Dedifferentiated amniotic fluid mesenchymal stem cell (primary cell): ENCODE measurements at regions not wholly inside any gene's neighbourhood (a gene's known extent, or its start where the extent isn't known, plus 50 kb on each side); places are given as distances from the start of the nearest gene placed in this dataset.

Experiments used
- DNase-seq: peaks from one replicate; pipeline ENCODE4 v3.0.0-alpha.2; 2016; ENCODE audit errors: extremely low spot score

GRCh38 chr6:157756708-157757429, 66.2 kb upstream of the SNX9 start:
- peak; percentile 91 for DNase-seq

GRCh38 chr6:157757430-157758403, 65.3 kb upstream of the SNX9 start:
- no peak for DNase-seq

- DNase-seq = no peak
Observed at GRCh38 chr6:157758516-157759023, 64.5 kb upstream of the SNX9 start.

GRCh38 chr6:157759028-157759427, 64.0 kb upstream of the SNX9 start:
- DNase-seq = no peak

GRCh38 chr6:157760137-157760536, 62.9 kb upstream of the SNX9 start:
- DNase-seq = no peak

- peak; percentile 51 for DNase-seq
Observed at GRCh38 chr6:157760589-157761330, 62.3 kb upstream of the SNX9 start.

- no peak for DNase-seq
Observed at GRCh38 chr6:157761331-157761921, 61.6 kb upstream of the SNX9 start.

- no peak for DNase-seq
Observed at GRCh38 chr6:157761926-157762325, 61.1 kb upstream of the SNX9 start.

GRCh38 chr6:157762636-157763035, 60.4 kb upstream of the SNX9 start:
- no peak for DNase-seq

- peak; percentile 77 for DNase-seq
Observed at GRCh38 chr6:157763129-157763903, 59.7 kb upstream of the SNX9 start.

- DNase-seq = no peak
Observed at GRCh38 chr6:157763904-157764177, 59.2 kb upstream of the SNX9 start.

GRCh38 chr6:157764178-157765068, 58.6 kb upstream of the SNX9 start:
- DNase-seq = peak; percentile 99

GRCh38 chr6:157766901-157767774, 55.9 kb upstream of the SNX9 start:
- DNase-seq = no peak

GRCh38 chr6:157767775-157768156, 55.3 kb upstream of the SNX9 start:
- DNase-seq = no peak

- no peak for DNase-seq
Observed at GRCh38 chr6:157768304-157768703, 54.7 kb upstream of the SNX9 start.

- no peak for DNase-seq
Observed at GRCh38 chr6:157768863-157769551, 54.0 kb upstream of the SNX9 start.

GRCh38 chr6:157769776-157770426, 53.1 kb upstream of the SNX9 start:
- DNase-seq = no peak

GRCh38 chr6:157770946-157771345, 52.1 kb upstream of the SNX9 start:
- no peak for DNase-seq
